ENCODE measurements at regions not wholly inside any gene's neighbourhood (a gene's known extent, or its start where the extent isn't known, plus 50 kb on each side); places are given as distances from the start of the nearest gene placed in this dataset.

DNA sequence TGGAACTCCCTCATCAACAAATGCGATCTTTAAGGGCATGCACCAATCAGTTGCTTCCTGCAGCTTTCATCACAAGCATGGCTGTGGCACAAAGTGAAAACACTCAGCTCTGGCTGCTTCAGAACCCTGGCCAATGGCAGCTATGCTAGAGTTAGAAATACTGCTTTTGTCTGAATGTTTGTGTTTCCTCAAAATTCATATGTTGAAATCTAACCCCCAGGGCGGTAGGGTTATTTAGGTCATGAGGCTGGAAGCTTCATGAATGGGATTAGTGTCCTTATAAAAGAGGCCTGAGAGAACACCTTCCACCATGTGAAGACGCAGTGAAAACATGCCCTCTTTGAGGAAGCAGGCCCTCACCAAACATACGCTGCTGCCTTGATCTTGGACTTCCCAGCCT lies 453.9 kb downstream of the SNAPC1 start:
- H3K4me2 ChIP-seq (ENCODE audit: insufficient read depth, low read length) = no peak overlapping the region
- H3K4me3 ChIP-seq (ENCODE audit: low read depth in 1 of 2, low read length in 2 of 2) = no peak overlapping the region
- H2AFZ ChIP-seq (ENCODE audit: low read depth, low read length) = no peak overlapping the region
- H4K20me1 ChIP-seq (ENCODE audit: insufficient read depth, low read length) = no peaks in the 10 kb centered on the region
- H3K36me3 ChIP-seq (ENCODE audit: insufficient read depth, low read length) = no peaks in the 10 kb centered on the region
- peaks cover 6% of the 10 kb centered on the region for H3K27me3 ChIP-seq (ENCODE audit: insufficient read depth, low read length, poor library complexity)
- no peaks in the 10 kb centered on the region for H3K79me2 ChIP-seq (ENCODE audit: insufficient read depth, low read length)
- no peak overlapping the region for H3K9ac ChIP-seq (ENCODE audit: low read depth, low read length)
- DNase-seq = no peak
- H3K27ac ChIP-seq (ENCODE audit: low read length) = no peak overlapping the region
- no peaks in the 10 kb centered on the region for H3K4me1 ChIP-seq (ENCODE audit: insufficient read depth, low read length)
- no peak for ATAC-seq (ENCODE audit: insufficient read depth, low read depth)
- no peaks in the 10 kb centered on the region for H3K9me3 ChIP-seq (ENCODE audit: insufficient read depth, low read length, severe bottlenecking)
- no peak for TF ChIP-seq EZH2 (IDR thresholded peaks at IDR 0.05; ENCODE audit: borderline replicate concordance, low read depth, low read length, severe bottlenecking)

DNA sequence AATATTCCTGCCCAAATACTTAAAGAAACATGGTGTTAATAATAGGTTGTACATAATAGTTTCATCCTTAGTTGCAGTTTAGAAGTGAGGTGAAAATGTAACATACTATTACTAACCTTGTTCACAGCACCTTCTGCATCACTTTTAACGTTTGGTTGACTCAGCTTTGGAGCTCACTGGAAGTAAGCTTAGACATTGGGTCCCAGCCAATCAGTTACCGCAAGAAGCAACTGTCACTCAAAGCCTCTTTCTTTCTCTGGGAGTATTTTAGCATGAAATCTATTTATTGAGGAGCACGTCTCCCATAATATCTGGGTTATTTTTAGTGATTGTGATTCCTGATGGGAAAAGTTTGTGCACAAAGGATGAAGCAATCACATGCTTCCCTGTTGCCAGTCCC lies 472.6 kb downstream of the SNAPC1 start:
- ATAC-seq (ENCODE audit: insufficient read depth, low read depth) = no peak
- H3K27me3 ChIP-seq (ENCODE audit: insufficient read depth, low read length, poor library complexity) = no peaks in the 10 kb centered on the region
- H3K79me2 ChIP-seq (ENCODE audit: insufficient read depth, low read length) = no peaks in the 10 kb centered on the region
- H3K4me3 ChIP-seq (ENCODE audit: low read depth in 1 of 2, low read length in 2 of 2) = no peak overlapping the region
- H3K4me1 ChIP-seq (ENCODE audit: insufficient read depth, low read length) = no peaks in the 10 kb centered on the region
- H3K36me3 ChIP-seq (ENCODE audit: insufficient read depth, low read length) = no peaks in the 10 kb centered on the region
- no peak for DNase-seq
- H4K20me1 ChIP-seq (ENCODE audit: insufficient read depth, low read length) = no peaks in the 10 kb centered on the region
- H3K4me2 ChIP-seq (ENCODE audit: insufficient read depth, low read length) = no peak overlapping the region
- peaks cover 12% of the 10 kb centered on the region for H3K9me3 ChIP-seq (ENCODE audit: insufficient read depth, low read length, severe bottlenecking)
- no peak overlapping the region for H3K27ac ChIP-seq (ENCODE audit: low read length)
- H3K9ac ChIP-seq (ENCODE audit: low read depth, low read length) = no peak overlapping the region
- H2AFZ ChIP-seq (ENCODE audit: low read depth, low read length) = no peak overlapping the region
- TF ChIP-seq EZH2 (IDR thresholded peaks at IDR 0.05; ENCODE audit: borderline replicate concordance, low read depth, low read length, severe bottlenecking) = no peak
- TF ChIP-seq, protein P1, sequence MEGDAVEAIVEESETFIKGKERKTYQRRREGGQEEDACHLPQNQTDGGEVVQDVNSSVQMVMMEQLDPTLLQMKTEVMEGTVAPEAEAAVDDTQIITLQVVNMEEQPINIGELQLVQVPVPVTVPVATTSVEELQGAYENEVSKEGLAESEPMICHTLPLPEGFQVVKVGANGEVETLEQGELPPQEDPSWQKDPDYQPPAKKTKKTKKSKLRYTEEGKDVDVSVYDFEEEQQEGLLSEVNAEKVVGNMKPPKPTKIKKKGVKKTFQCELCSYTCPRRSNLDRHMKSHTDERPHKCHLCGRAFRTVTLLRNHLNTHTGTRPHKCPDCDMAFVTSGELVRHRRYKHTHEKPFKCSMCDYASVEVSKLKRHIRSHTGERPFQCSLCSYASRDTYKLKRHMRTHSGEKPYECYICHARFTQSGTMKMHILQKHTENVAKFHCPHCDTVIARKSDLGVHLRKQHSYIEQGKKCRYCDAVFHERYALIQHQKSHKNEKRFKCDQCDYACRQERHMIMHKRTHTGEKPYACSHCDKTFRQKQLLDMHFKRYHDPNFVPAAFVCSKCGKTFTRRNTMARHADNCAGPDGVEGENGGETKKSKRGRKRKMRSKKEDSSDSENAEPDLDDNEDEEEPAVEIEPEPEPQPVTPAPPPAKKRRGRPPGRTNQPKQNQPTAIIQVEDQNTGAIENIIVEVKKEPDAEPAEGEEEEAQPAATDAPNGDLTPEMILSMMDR (IDR thresholded peaks at IDR 0.05; ENCODE audit: borderline replicate concordance, extremely low read depth, low read length, poor library complexity, severe bottlenecking) = no peak

- H3K36me3 ChIP-seq (ENCODE audit: insufficient read depth, low read length) = no peaks in the 10 kb centered on the region
- H3K9me3 ChIP-seq (ENCODE audit: insufficient read depth, low read length, severe bottlenecking) = no peaks in the 10 kb centered on the region
- no peak overlapping the region for H3K4me2 ChIP-seq (ENCODE audit: insufficient read depth, low read length)
- no peaks in the 10 kb centered on the region for H3K79me2 ChIP-seq (ENCODE audit: insufficient read depth, low read length)
- peaks cover 3% of the 10 kb centered on the region for H3K27me3 ChIP-seq (ENCODE audit: insufficient read depth, low read length, poor library complexity)
- H4K20me1 ChIP-seq (ENCODE audit: insufficient read depth, low read length) = no peaks in the 10 kb centered on the region
- H3K4me3 ChIP-seq (ENCODE audit: low read depth in 1 of 2, low read length in 2 of 2) = no peak overlapping the region
- no peak overlapping the region for H3K27ac ChIP-seq (ENCODE audit: low read length)
- no peaks in the 10 kb centered on the region for H3K4me1 ChIP-seq (ENCODE audit: insufficient read depth, low read length)
- ATAC-seq (ENCODE audit: insufficient read depth, low read depth) (no peak), DNase-seq (no peak)
- H3K9ac ChIP-seq (ENCODE audit: low read depth, low read length) = no peak overlapping the region
- no peak for TF ChIP-seq EZH2 (IDR thresholded peaks at IDR 0.05; ENCODE audit: borderline replicate concordance, low read depth, low read length, severe bottlenecking)
- TF ChIP-seq, protein P1 (IDR thresholded peaks at IDR 0.05; ENCODE audit: borderline replicate concordance, extremely low read depth, low read length, poor library complexity, severe bottlenecking) = no peak
- no peak overlapping the region for H2AFZ ChIP-seq (ENCODE audit: low read depth, low read length)
Observed at GRCh38 chr14:62244221-62244620, 482.0 kb downstream of the SNAPC1 start.

- Histone ChIP-seq H3K4me2 (ENCODE audit: insufficient read depth, low read length) (no peak overlapping the region), H3K27me3 (ENCODE audit: insufficient read depth, low read length, poor library complexity) (no peaks in the 10 kb centered on the region), H3K4me3 (ENCODE audit: low read depth in 1 of 2, low read length in 2 of 2) (no peak overlapping the region), H4K20me1 (ENCODE audit: insufficient read depth, low read length) (no peaks in the 10 kb centered on the region), H3K27ac (ENCODE audit: low read length) (no peak overlapping the region), H3K79me2 (ENCODE audit: insufficient read depth, low read length) (no peaks in the 10 kb centered on the region), H3K9ac (ENCODE audit: low read depth, low read length) (no peak overlapping the region), H3K9me3 (ENCODE audit: insufficient read depth, low read length, severe bottlenecking) (no peaks in the 10 kb centered on the region), H3K36me3 (ENCODE audit: insufficient read depth, low read length) (no peaks in the 10 kb centered on the region), H3K4me1 (ENCODE audit: insufficient read depth, low read length) (no peaks in the 10 kb centered on the region), H2AFZ (ENCODE audit: low read depth, low read length) (no peak overlapping the region)
- ATAC-seq (ENCODE audit: insufficient read depth, low read depth) (no peak), DNase-seq (no peak)
- TF ChIP-seq, protein P1 (IDR thresholded peaks at IDR 0.05; ENCODE audit: borderline replicate concordance, extremely low read depth, low read length, poor library complexity, severe bottlenecking) = no peak
- no peak for TF ChIP-seq EZH2 (IDR thresholded peaks at IDR 0.05; ENCODE audit: borderline replicate concordance, low read depth, low read length, severe bottlenecking)
Observed at GRCh38 chr14:62247266-62247665, 485.0 kb downstream of the SNAPC1 start.
